PC-9 (cell line): ENCODE measurements at regions not wholly inside any gene's neighbourhood (a gene's known extent, or its start where the extent isn't known, plus 50 kb on each side); places are given as distances from the start of the nearest gene placed in this dataset.

Experiments
- CTCF ChIP-seq: fragments of 200-600 bp; sonication (generic); conservative IDR thresholded peaks from 2 replicates; pipeline ENCODE4 v1.6.1; 2017; ENCODE audit warnings: mixed run types, antibody characterized with exemption, mild to moderate bottlenecking, moderate library complexity
- EZH2 ChIP-seq: fragments of 200-600 bp; sonication (generic); IDR thresholded peaks from 2 replicates; pipeline ENCODE4 v1.8.0; 2017; ENCODE audit warnings: antibody characterized with exemption, low read depth

DNA sequence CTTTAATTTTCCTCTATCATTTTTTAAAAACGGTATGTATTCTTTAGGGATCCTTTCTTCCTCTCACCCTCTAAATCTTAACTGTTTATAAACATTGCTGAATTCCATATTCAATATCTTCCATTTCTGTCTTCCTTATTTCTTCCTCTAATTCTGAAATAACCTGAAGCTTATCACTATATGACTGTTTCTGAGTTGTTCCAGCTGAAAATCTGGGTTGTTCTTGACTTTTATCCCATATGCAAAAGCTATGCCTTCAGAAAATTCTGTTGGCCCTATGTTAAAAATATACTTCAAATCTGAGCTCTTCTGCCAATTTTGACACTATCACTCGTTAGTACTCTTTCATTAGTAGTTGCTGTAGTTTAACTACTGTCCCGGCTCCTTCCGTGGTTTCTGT, 970.3 kb downstream of the BCL11B start:
- TF ChIP-seq CTCF (no peak), EZH2 (no peak)
